A673 (cell line): ENCODE measurements at regions not wholly inside any gene's neighbourhood (a gene's known extent, or its start where the extent isn't known, plus 50 kb on each side); places are given as distances from the start of the nearest gene placed in this dataset.

Source experiments
- BruUV-seq: library from RNA; stranded (reverse); fragments of 400-500 nt; replicated peaks from 2 replicates; lab custom pipeline; 2021; lab: Mats Ljungman, UMichigan
- CTCF ChIA-PET: fragments of 300-600 bp; sonication (Branson Sonifier 250); formaldehyde crosslinking; loops from one replicate; lab custom pipeline; 2022; ENCODE audit warnings: antibody characterized with exemption; lab: Charles Lee
- POLR2A ChIA-PET: fragments of 300-600 bp; sonication (Branson Sonifier 250); formaldehyde crosslinking; loops from one replicate; lab custom pipeline; 2022; ENCODE audit warnings: antibody characterized with exemption; ENCODE audit not compliant: low non-redundant PET; lab: Charles Lee
- DNase-seq: peaks from one replicate; pipeline ENCODE4 v3.0.0-alpha.2; 2015; ENCODE audit warnings: low spot score
- H3K27ac ChIP-seq: fragments of 200-600 bp; sonication (generic); 2 replicates; pipeline ENCODE4 v1.5.1; 2016; ENCODE audit warnings: mixed run types, low read depth, mild to moderate bottlenecking, mixed read lengths, antibody characterized with exemption, low read length; ENCODE audit not compliant: poor library complexity, severe bottlenecking
- H3K27me3 ChIP-seq: fragments of 200-600 bp; sonication (generic); replicated peaks from 2 replicates; pipeline ENCODE4 v1.6.1; 2017; ENCODE audit warnings: mixed run types, low read depth, mild to moderate bottlenecking, mixed read lengths, antibody characterized with exemption, low read length; ENCODE audit not compliant: insufficient read depth, poor library complexity
- H3K36me3 ChIP-seq: fragments of 200-600 bp; sonication (generic); 2 replicates; pipeline ENCODE4 v1.6.1; 2016; ENCODE audit warnings: mixed run types, mild to moderate bottlenecking, mixed read lengths, antibody characterized with exemption, low read length; ENCODE audit not compliant: insufficient read depth, poor library complexity, severe bottlenecking
- H3K4me1 ChIP-seq: fragments of 200-600 bp; sonication (generic); 2 replicates; pipeline ENCODE4 v1.6.1; 2017; ENCODE audit warnings: mixed run types, mild to moderate bottlenecking, mixed read lengths, antibody characterized with exemption, low read length; ENCODE audit not compliant: insufficient read depth, poor library complexity, severe bottlenecking
- H3K4me3 ChIP-seq: fragments of 200-600 bp; sonication (generic); 2 replicates; pipeline ENCODE4 v1.5.1; 2016; ENCODE audit warnings: low read depth, mixed run types, mild to moderate bottlenecking, mixed read lengths, low read length; ENCODE audit not compliant: poor library complexity, severe bottlenecking
- H3K9me3 ChIP-seq: fragments of 200-600 bp; sonication (generic); 2 replicates; pipeline ENCODE4 v1.6.1; 2016; ENCODE audit warnings: mixed run types, low read depth, mild to moderate bottlenecking, mixed read lengths, antibody characterized with exemption, low read length; ENCODE audit not compliant: poor library complexity, severe bottlenecking
- EZH2 ChIP-seq: fragments of 200-600 bp; sonication (generic); IDR thresholded peaks from 2 replicates; pipeline ENCODE4 v1.6.1; 2017; ENCODE audit warnings: borderline replicate concordance, low read depth, mild to moderate bottlenecking, mixed read lengths, antibody characterized with exemption, low read length; ENCODE audit not compliant: poor library complexity, severe bottlenecking
- intact Hi-C: fragments of 100-400 bp; cut with micrococcal nuclease; formaldehyde crosslinking; loops from one replicate; pipeline ENCODE4 v1.10.0; 2022; ENCODE audit not compliant: unreplicated experiment
- TF ChIP-seq, protein P1 (sequence below): fragments of 300-800, 200-600 bp; sonication (generic); conservative IDR thresholded peaks from 2 replicates; pipeline ENCODE4 v1.5.1; 2017; ENCODE audit warnings: low read depth, mild to moderate bottlenecking, antibody characterized with exemption, low read length, moderate library complexity, mixed read lengths

DNA sequence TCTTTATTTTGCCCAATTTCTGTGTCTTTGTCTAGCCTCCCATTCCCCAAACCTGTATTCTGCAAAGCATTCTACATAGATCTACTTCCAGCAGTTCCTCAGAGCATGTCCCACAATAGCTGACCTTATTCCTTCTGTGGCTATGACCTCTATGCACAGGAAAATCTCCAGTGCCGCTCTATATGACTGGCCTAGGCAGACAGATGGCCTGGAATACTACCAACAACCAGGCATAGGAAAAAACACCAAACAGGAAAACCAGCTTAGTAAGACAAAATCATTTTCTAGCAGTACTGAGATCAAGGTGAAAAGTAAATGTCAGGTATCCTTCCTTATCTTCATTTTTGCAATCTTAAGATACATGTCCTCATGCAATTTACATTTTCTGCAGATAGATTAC lies 1115.0 kb downstream of the IGSF11 start:
- H3K27ac ChIP-seq: no peak overlapping the region
- BruUV-seq: no TSS peak
- DNase-seq: no peak
- ChIA-PET CTCF (no interaction called here), POLR2A (no interaction called here)
- no peaks in the 10 kb centered on the region for H3K36me3 ChIP-seq
- H3K27me3 ChIP-seq: no peaks in the 10 kb centered on the region
- no peaks in the 10 kb centered on the region for H3K9me3 ChIP-seq
- no peak overlapping the region for H3K4me3 ChIP-seq
- H3K4me1 ChIP-seq: peaks cover 3% of the 10 kb centered on the region
- intact Hi-C loops: no loop called here
- TF ChIP-seq EZH2: no peak
- TF ChIP-seq, protein P1, sequence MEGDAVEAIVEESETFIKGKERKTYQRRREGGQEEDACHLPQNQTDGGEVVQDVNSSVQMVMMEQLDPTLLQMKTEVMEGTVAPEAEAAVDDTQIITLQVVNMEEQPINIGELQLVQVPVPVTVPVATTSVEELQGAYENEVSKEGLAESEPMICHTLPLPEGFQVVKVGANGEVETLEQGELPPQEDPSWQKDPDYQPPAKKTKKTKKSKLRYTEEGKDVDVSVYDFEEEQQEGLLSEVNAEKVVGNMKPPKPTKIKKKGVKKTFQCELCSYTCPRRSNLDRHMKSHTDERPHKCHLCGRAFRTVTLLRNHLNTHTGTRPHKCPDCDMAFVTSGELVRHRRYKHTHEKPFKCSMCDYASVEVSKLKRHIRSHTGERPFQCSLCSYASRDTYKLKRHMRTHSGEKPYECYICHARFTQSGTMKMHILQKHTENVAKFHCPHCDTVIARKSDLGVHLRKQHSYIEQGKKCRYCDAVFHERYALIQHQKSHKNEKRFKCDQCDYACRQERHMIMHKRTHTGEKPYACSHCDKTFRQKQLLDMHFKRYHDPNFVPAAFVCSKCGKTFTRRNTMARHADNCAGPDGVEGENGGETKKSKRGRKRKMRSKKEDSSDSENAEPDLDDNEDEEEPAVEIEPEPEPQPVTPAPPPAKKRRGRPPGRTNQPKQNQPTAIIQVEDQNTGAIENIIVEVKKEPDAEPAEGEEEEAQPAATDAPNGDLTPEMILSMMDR: no peak

GRCh38 chr3:117920253-117920898 lies 1114.3 kb downstream of the IGSF11 start:
- CTCF ChIA-PET: no interaction called here
- no peak overlapping the region for H3K27ac ChIP-seq
- H3K4me1 ChIP-seq: peaks cover 3% of the 10 kb centered on the region
- DNase-seq: no peak
- POLR2A ChIA-PET: no interaction called here
- TF ChIP-seq EZH2: no peak
- TF ChIP-seq, protein P1: no peak
- no peaks in the 10 kb centered on the region for H3K27me3 ChIP-seq
- H3K4me3 ChIP-seq: no peak overlapping the region
- BruUV-seq: no TSS peak
- intact Hi-C loops: no loop called here
- no peaks in the 10 kb centered on the region for H3K36me3 ChIP-seq
- H3K9me3 ChIP-seq: no peaks in the 10 kb centered on the region

DNA sequence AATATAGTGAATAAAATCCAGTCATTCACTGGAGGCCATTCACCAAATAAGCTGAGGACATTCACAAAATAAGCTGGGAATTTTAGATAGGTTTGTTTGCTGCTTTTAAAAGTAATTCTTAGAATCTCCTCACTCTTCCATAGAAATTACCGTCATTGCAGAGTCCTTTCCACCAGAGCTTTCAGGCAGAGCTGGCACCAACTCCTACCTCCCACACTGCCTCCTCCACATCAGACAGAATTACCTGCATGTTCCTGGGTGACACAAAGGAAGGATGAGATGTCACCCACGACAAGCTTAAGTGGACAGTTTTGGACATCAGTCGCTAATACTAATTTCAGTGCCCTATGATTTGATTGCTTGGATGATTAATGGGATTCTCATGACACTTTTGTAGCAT lies 1113.2 kb downstream of the IGSF11 start:
- no TSS peak for BruUV-seq
- Histone ChIP-seq H3K27ac (no peak overlapping the region), H3K36me3 (no peaks in the 10 kb centered on the region), H3K4me1 (peaks cover 3% of the 10 kb centered on the region), H3K9me3 (no peaks in the 10 kb centered on the region), H3K27me3 (no peaks in the 10 kb centered on the region), H3K4me3 (no peak overlapping the region)
- intact Hi-C loops: no loop called here
- DNase-seq: no peak
- CTCF ChIA-PET: no interaction called here
- POLR2A ChIA-PET: no interaction called here
- TF ChIP-seq, protein P1: no peak
- TF ChIP-seq EZH2: no peak
